ENCODE measurements at regions not wholly inside any gene's neighbourhood (a gene's known extent, or its start where the extent isn't known, plus 50 kb on each side); places are given as distances from the start of the nearest gene placed in this dataset.

DNA sequence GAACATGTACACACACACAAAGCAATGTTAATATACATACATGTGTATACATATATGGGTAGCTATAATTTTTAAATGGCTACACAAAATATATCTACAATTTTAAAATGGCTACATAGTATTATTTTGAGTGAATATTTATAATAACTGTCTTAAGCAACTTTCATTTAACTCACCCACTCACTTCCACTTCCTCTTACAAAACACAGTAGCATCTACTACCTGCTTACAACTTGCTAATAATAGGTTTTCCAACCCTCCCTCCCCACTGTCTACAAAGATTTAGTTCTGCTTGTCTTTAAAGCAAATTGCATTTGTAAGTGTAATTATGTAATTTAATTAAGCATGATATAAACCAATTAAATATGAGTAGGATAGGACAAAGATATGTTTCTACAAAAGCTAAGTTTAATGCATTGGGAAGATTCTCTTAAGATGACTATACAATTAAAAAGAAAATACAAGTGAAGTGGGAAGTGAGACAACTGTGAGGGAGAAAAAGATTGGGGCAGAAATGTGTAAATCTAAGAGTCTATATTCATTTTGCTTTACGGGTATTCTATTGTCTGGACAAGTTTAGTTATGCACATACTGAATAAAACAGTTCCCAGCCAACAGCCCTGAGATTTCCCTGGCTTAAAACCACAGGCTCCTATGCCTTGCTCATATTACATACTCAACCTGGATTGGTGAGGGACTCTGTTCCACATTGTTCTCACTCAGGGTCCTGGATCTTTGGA, 583.1 kb downstream of the EFNB2 start:
- no peak overlapping the region for H3K4me3 ChIP-seq
- no peaks in the 10 kb centered on the region for H3K4me1 ChIP-seq
- DNase-seq = no peak
- no peaks in the 10 kb centered on the region for H3K9me3 ChIP-seq
- no peak overlapping the region for H3K27ac ChIP-seq
- 90 to 92% methylated on average over 1 of the region's 1 CpG for WGBS, 2 donors
- H3K36me3 ChIP-seq = no peaks in the 10 kb centered on the region
- H3K27me3 ChIP-seq = no peaks in the 10 kb centered on the region
- TF ChIP-seq POLR2AphosphoS5 (IDR thresholded peaks at IDR 0.05) (no peak), EP300 (IDR thresholded peaks at IDR 0.05) (no peak), POLR2A (IDR thresholded peaks at IDR 0.05) (no peak)
- TF ChIP-seq, protein P1, sequence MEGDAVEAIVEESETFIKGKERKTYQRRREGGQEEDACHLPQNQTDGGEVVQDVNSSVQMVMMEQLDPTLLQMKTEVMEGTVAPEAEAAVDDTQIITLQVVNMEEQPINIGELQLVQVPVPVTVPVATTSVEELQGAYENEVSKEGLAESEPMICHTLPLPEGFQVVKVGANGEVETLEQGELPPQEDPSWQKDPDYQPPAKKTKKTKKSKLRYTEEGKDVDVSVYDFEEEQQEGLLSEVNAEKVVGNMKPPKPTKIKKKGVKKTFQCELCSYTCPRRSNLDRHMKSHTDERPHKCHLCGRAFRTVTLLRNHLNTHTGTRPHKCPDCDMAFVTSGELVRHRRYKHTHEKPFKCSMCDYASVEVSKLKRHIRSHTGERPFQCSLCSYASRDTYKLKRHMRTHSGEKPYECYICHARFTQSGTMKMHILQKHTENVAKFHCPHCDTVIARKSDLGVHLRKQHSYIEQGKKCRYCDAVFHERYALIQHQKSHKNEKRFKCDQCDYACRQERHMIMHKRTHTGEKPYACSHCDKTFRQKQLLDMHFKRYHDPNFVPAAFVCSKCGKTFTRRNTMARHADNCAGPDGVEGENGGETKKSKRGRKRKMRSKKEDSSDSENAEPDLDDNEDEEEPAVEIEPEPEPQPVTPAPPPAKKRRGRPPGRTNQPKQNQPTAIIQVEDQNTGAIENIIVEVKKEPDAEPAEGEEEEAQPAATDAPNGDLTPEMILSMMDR (IDR thresholded peaks at IDR 0.05) = no peak
- intact Hi-C loops (cut with DNase I) = no loop called here

- no peak for TF ChIP-seq POLR2AphosphoS5 (IDR thresholded peaks at IDR 0.05)
- TF ChIP-seq EP300 (IDR thresholded peaks at IDR 0.05) = no peak
- TF ChIP-seq, protein P1 (IDR thresholded peaks at IDR 0.05) = no peak
- TF ChIP-seq POLR2A (IDR thresholded peaks at IDR 0.05) = no peak
- intact Hi-C loops (cut with DNase I) = no loop called here
- 76 to 88% methylated on average over 3 of the region's 3 CpGs for WGBS, 2 donors
- no peak overlapping the region for H3K27ac ChIP-seq
- no peaks in the 10 kb centered on the region for H3K9me3 ChIP-seq
- no peaks in the 10 kb centered on the region for H3K4me1 ChIP-seq
- no peaks in the 10 kb centered on the region for H3K36me3 ChIP-seq
- no peaks in the 10 kb centered on the region for H3K27me3 ChIP-seq
- no peak overlapping the region for H3K4me3 ChIP-seq
- DNase-seq = no peak
These were observed 587.3 kb downstream of the EFNB2 start for GRCh38 chr13:105948143-105948542.

GRCh38 chr13:105940882-105941281, 594.6 kb downstream of the EFNB2 start:
- Histone ChIP-seq H3K4me1 (no peaks in the 10 kb centered on the region), H3K36me3 (no peaks in the 10 kb centered on the region), H3K4me3 (no peak overlapping the region), H3K9me3 (no peaks in the 10 kb centered on the region), H3K27ac (no peak overlapping the region), H3K27me3 (no peaks in the 10 kb centered on the region)
- WGBS, 2 donors = 97% methylated on average over 1 of the region's 1 CpG
- no peak for DNase-seq
- TF ChIP-seq POLR2AphosphoS5 (IDR thresholded peaks at IDR 0.05) (no peak), EP300 (IDR thresholded peaks at IDR 0.05) (no peak), POLR2A (IDR thresholded peaks at IDR 0.05) (no peak)
- TF ChIP-seq, protein P1 (IDR thresholded peaks at IDR 0.05) = no peak
- intact Hi-C loops (cut with DNase I) = no loop called here

DNA sequence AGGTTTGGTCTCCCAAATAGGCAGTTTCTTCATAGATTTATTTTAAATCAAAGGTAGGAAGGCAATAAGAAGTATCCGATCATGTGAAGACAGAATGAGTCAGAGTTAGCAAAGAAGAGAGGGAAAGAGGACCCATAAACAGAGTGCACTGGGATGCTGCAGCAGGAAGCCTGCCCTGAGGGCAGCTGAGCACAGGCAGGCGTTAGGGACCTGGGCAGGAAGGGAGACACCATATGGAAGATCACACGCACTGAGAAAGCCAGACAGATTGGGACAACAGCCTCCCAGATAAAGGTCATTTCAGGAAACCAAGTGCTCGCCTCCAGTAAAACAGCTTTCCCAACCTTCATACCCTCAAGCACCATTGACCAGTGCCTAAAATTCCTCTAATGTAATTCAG, 598.0 kb downstream of the EFNB2 start:
- TF ChIP-seq POLR2A (IDR thresholded peaks at IDR 0.05) (no peak), EP300 (IDR thresholded peaks at IDR 0.05) (no peak), POLR2AphosphoS5 (IDR thresholded peaks at IDR 0.05) (no peak)
- TF ChIP-seq, protein P1 (IDR thresholded peaks at IDR 0.05) = no peak
- DNase-seq = no peak
- no peaks in the 10 kb centered on the region for H3K36me3 ChIP-seq
- H3K4me3 ChIP-seq = no peak overlapping the region
- no peaks in the 10 kb centered on the region for H3K4me1 ChIP-seq
- intact Hi-C loops (cut with DNase I) = no loop called here
- H3K27me3 ChIP-seq = no peaks in the 10 kb centered on the region
- no peaks in the 10 kb centered on the region for H3K9me3 ChIP-seq
- 81 to 84% methylated on average over 4 of the region's 4 CpGs for WGBS, 2 donors
- no peak overlapping the region for H3K27ac ChIP-seq

- Histone ChIP-seq H3K4me1 (no peaks in the 10 kb centered on the region), H3K36me3 (no peaks in the 10 kb centered on the region), H3K4me3 (no peak overlapping the region), H3K27me3 (no peaks in the 10 kb centered on the region), H3K27ac (no peak overlapping the region), H3K9me3 (no peaks in the 10 kb centered on the region)
- 83 to 96% methylated on average over 5 of the region's 5 CpGs for WGBS, 2 donors
- TF ChIP-seq POLR2A (IDR thresholded peaks at IDR 0.05) (no peak), EP300 (IDR thresholded peaks at IDR 0.05) (no peak)
- TF ChIP-seq, protein P1 (IDR thresholded peaks at IDR 0.05) = no peak
- DNase-seq = no peak
- intact Hi-C loops (cut with DNase I) = no loop called here
These were observed 598.6 kb downstream of the EFNB2 start for GRCh38 chr13:105936816-105937215.
